Hematopoietic multipotent progenitor cell treated with erythropoietin and hydrocortisone succinate and interleukin-3 and kit ligand, for 8 days (in vitro differentiated cells): ENCODE measurements at regions not wholly inside any gene's neighbourhood (a gene's known extent, or its start where the extent isn't known, plus 50 kb on each side); places are given as distances from the start of the nearest gene placed in this dataset.
A peak's percentile ranks its signal among the peaks of the same experiment; 100 is the strongest.
"Not testable (repeated sequence)": the region's sequence is repeated elsewhere in the genome, so short reads cannot be mapped to it uniquely, and the experiment has no call there.

Experiments
- DNase-seq: peaks from one replicate; pipeline ENCODE4 v3.0.0-alpha.2; 2015

- no peak for DNase-seq
Measured at GRCh38 chr3:194955546-194955945, 269.9 kb downstream of the FAM43A start.

GRCh38 chr3:194955979-194956696, 270.5 kb downstream of the FAM43A start:
- DNase-seq: no peak

GRCh38 chr3:194956697-194957396, 271.2 kb downstream of the FAM43A start:
- no peak for DNase-seq

- no peak for DNase-seq
Measured at GRCh38 chr3:194957743-194958240, 272.1 kb downstream of the FAM43A start.

- DNase-seq: no peak
Measured at GRCh38 chr3:194959217-194959616, 273.5 kb downstream of the FAM43A start.

- DNase-seq: not testable (repeated sequence)
Measured at GRCh38 chr3:194959666-194960065, 274.0 kb downstream of the FAM43A start.

- DNase-seq: no peak
Measured at GRCh38 chr3:194960446-194961032, 274.9 kb downstream of the FAM43A start.

GRCh38 chr3:194961149-194961548, 275.5 kb downstream of the FAM43A start:
- DNase-seq: no peak

- DNase-seq: no peak
Measured at GRCh38 chr3:194961571-194961970, 275.9 kb downstream of the FAM43A start.

- peak; percentile 55 for DNase-seq
Measured at GRCh38 chr3:194962056-194962455, 276.4 kb downstream of the FAM43A start.

GRCh38 chr3:194964809-194965208, 279.1 kb downstream of the FAM43A start:
- DNase-seq: no peak

- DNase-seq: no peak
Measured at GRCh38 chr3:194967151-194968117, 281.8 kb downstream of the FAM43A start.

- no peak for DNase-seq
Measured at GRCh38 chr3:194970066-194970465, 284.4 kb downstream of the FAM43A start.

- DNase-seq: no peak
Measured at GRCh38 chr3:194971009-194971408, 285.3 kb downstream of the FAM43A start.

- no peak for DNase-seq
Measured at GRCh38 chr3:194971965-194972364, 286.3 kb downstream of the FAM43A start.

GRCh38 chr3:194972641-194973040, 287.0 kb downstream of the FAM43A start:
- no peak for DNase-seq

- no peak for DNase-seq
Measured at GRCh38 chr3:194973366-194974000, 287.8 kb downstream of the FAM43A start.

- DNase-seq: no peak
Measured at GRCh38 chr3:194974468-194975135, 288.9 kb downstream of the FAM43A start.

- no peak for DNase-seq
Measured at GRCh38 chr3:194976049-194976451, 290.4 kb downstream of the FAM43A start.

GRCh38 chr3:194976874-194977273, 291.2 kb downstream of the FAM43A start:
- no peak for DNase-seq

GRCh38 chr3:194977356-194977755, 291.7 kb downstream of the FAM43A start:
- DNase-seq: no peak

- DNase-seq: no peak
Measured at GRCh38 chr3:194979173-194979572, 291.8 kb downstream of the XXYLT1 start.
